Fibroblast of the aortic adventitia (primary cell): ENCODE measurements at regions not wholly inside any gene's neighbourhood (a gene's known extent, or its start where the extent isn't known, plus 50 kb on each side); places are given as distances from the start of the nearest gene placed in this dataset.

ENCODE experiments used
- DNase-seq: peaks from one replicate; pipeline ENCODE4 v3.0.0-alpha.2; 2010; ENCODE audit warnings: low read depth
- H3K4me3 ChIP-seq: 2 replicates; pipeline ENCODE4 v1.5.1; 2011; ENCODE audit warnings: low read depth, mild to moderate bottlenecking, control low read depth, low read length, moderate library complexity
- CTCF ChIP-seq: IDR thresholded peaks from 2 replicates; pipeline ENCODE4 v1.5.1; 2011; ENCODE audit warnings: mild to moderate bottlenecking, low read length, control low read depth, inconsistent platforms; ENCODE audit not compliant: insufficient read depth

- no peak for DNase-seq
- no peak overlapping the region for H3K4me3 ChIP-seq
- TF ChIP-seq CTCF: no peak
Observed at GRCh38 chr2:17149945-17150344, 368.3 kb downstream of the RAD51AP2 start.

- no peak overlapping the region for H3K4me3 ChIP-seq
- peak; percentile 29 for TF ChIP-seq CTCF
- peak; percentile 2 for DNase-seq
Observed at GRCh38 chr2:17148407-17149145, 369.7 kb downstream of the RAD51AP2 start.

GRCh38 chr2:17146358-17146757 lies 371.9 kb downstream of the RAD51AP2 start:
- DNase-seq: no peak
- H3K4me3 ChIP-seq: no peak overlapping the region
- no peak for TF ChIP-seq CTCF

GRCh38 chr2:17136877-17137276 lies 381.4 kb downstream of the RAD51AP2 start:
- peak; percentile 1 for DNase-seq
- no peak for TF ChIP-seq CTCF

GRCh38 chr2:17136231-17136630 lies 382.0 kb downstream of the RAD51AP2 start:
- no peak for TF ChIP-seq CTCF
- DNase-seq: no peak
- no peak overlapping the region for H3K4me3 ChIP-seq

More at GRCh38 chr2:17136877-17137276, 381.4 kb downstream of the RAD51AP2 start:
- H3K4me3 ChIP-seq: no peak overlapping the region

GRCh38 chr2:17135619-17136018 lies 382.6 kb downstream of the RAD51AP2 start:
- DNase-seq: no peak
- TF ChIP-seq CTCF: no peak
- no peak overlapping the region for H3K4me3 ChIP-seq
